ENCODE measurements at regions not wholly inside any gene's neighbourhood (a gene's known extent, or its start where the extent isn't known, plus 50 kb on each side); places are given as distances from the start of the nearest gene placed in this dataset.

DNA sequence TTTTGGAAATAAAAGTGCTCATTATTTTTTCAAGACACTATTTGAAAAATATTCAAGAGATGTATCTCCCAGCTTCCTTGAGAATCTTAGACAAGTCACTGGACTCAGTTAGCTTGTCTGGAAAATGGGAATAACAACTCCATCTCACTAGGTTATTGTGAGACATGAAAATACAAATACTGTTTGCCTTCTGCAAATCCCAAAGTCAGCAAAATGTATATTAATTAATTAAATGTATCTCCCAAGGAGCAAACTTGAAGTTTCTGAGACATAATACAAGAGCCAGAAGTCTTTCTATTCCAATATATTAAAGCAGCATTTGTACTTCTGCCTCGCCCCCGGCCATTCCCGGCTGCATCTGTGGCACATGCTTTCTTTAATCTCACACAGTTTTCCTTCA is 54.6 kb upstream of the ID4 start:
- intact Hi-C loops (cut with DNase I; ENCODE audit: low total_unique reads): no loop called here
- H3K9me3 ChIP-seq: peaks cover 0 to 4% (median 0%) of the 10 kb centered on the region in 4 donors
- H3K36me3 ChIP-seq: no peaks in the 10 kb centered on the region
- WGBS, 5 donors: 86 to 95% (median 92%) methylated on average over 3 of the region's 3 CpGs
- no peak overlapping the region for H3K27ac ChIP-seq
- TF ChIP-seq EP300 (IDR thresholded peaks at IDR 0.05) (no peak), POLR2AphosphoS5 (IDR thresholded peaks at IDR 0.05) (no peak), POLR2A (IDR thresholded peaks at IDR 0.05) (no peak)
- TF ChIP-seq, protein P1, sequence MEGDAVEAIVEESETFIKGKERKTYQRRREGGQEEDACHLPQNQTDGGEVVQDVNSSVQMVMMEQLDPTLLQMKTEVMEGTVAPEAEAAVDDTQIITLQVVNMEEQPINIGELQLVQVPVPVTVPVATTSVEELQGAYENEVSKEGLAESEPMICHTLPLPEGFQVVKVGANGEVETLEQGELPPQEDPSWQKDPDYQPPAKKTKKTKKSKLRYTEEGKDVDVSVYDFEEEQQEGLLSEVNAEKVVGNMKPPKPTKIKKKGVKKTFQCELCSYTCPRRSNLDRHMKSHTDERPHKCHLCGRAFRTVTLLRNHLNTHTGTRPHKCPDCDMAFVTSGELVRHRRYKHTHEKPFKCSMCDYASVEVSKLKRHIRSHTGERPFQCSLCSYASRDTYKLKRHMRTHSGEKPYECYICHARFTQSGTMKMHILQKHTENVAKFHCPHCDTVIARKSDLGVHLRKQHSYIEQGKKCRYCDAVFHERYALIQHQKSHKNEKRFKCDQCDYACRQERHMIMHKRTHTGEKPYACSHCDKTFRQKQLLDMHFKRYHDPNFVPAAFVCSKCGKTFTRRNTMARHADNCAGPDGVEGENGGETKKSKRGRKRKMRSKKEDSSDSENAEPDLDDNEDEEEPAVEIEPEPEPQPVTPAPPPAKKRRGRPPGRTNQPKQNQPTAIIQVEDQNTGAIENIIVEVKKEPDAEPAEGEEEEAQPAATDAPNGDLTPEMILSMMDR (IDR thresholded peaks at IDR 0.05): no peak
- no peaks in the 10 kb centered on the region for H3K27me3 ChIP-seq
- no peaks in the 10 kb centered on the region for H3K4me1 ChIP-seq
- H3K4me3 ChIP-seq: no peak overlapping the region
- DNase-seq: no peak

Small RNA genes in the stretch of these regions (small RNA-seq; reads per million reads assigned to genes)
- 0 reads per million in 4 donors for gene MIR548A1
- gene RNA5SP205: 0 reads per million in 4 donors
- gene RNU6-801P: 0 reads per million in 4 donors
